Stimulated activated CD4-positive, alpha-beta T cell treated with anti-CD3 and anti-CD28 coated beads, Interleukin-12 subunit alpha, Interleukin-12 subunit beta, amount 100 ng/mL, for 4 hours (primary cell): ENCODE measurements at regions not wholly inside any gene's neighbourhood (a gene's known extent, or its start where the extent isn't known, plus 50 kb on each side); places are given as distances from the start of the nearest gene placed in this dataset.
"Not testable (repeated sequence)": the region's sequence is repeated elsewhere in the genome, so short reads cannot be mapped to it uniquely, and the experiment has no call there.

Source experiments
- DNase-seq: peaks from one replicate; pipeline ENCODE4 v3.0.0-alpha.2; 2020

GRCh38 chr17:64800987-64801386 lies 118.3 kb downstream of the LRRC37A3 start:
- not testable (repeated sequence) for DNase-seq

GRCh38 chr17:64800361-64800895 lies 118.8 kb downstream of the LRRC37A3 start:
- not testable (repeated sequence) for DNase-seq

GRCh38 chr17:64799543-64800188 lies 119.6 kb downstream of the LRRC37A3 start:
- DNase-seq: not testable (repeated sequence)

GRCh38 chr17:64798961-64799360 lies 120.3 kb downstream of the LRRC37A3 start:
- not testable (repeated sequence) for DNase-seq

- DNase-seq: not testable (repeated sequence)
Measured at GRCh38 chr17:64798489-64798790, 120.8 kb downstream of the LRRC37A3 start.

GRCh38 chr17:64797746-64798488 lies 121.4 kb downstream of the LRRC37A3 start:
- DNase-seq: not testable (repeated sequence)

GRCh38 chr17:64795342-64795741 lies 123.9 kb downstream of the LRRC37A3 start:
- DNase-seq: not testable (repeated sequence)

- DNase-seq: not testable (repeated sequence)
Measured at GRCh38 chr17:64794548-64795274, 124.6 kb downstream of the LRRC37A3 start.

GRCh38 chr17:64794113-64794512 lies 125.2 kb downstream of the LRRC37A3 start:
- DNase-seq: not testable (repeated sequence)

- DNase-seq: not testable (repeated sequence)
Measured at GRCh38 chr17:64792793-64793575, 126.3 kb downstream of the LRRC37A3 start.

GRCh38 chr17:64792276-64792675 lies 127.0 kb downstream of the LRRC37A3 start:
- DNase-seq: not testable (repeated sequence)

- not testable (repeated sequence) for DNase-seq
Measured at GRCh38 chr17:64791691-64792090, 127.6 kb downstream of the LRRC37A3 start.

- not testable (repeated sequence) for DNase-seq
Measured at GRCh38 chr17:64791226-64791625, 128.1 kb downstream of the LRRC37A3 start.

- DNase-seq: not testable (repeated sequence)
Measured at GRCh38 chr17:64790690-64791089, 128.6 kb upstream of the SMURF2 start.

GRCh38 chr17:64790193-64790592 lies 128.1 kb upstream of the SMURF2 start:
- DNase-seq: not testable (repeated sequence)

GRCh38 chr17:64789061-64789445 lies 126.9 kb upstream of the SMURF2 start:
- not testable (repeated sequence) for DNase-seq

- no peak for DNase-seq
Measured at GRCh38 chr17:64788286-64789060, 126.4 kb upstream of the SMURF2 start.

GRCh38 chr17:64787921-64788271 lies 125.8 kb upstream of the SMURF2 start:
- no peak for DNase-seq

- no peak for DNase-seq
Measured at GRCh38 chr17:64787255-64787920, 125.3 kb upstream of the SMURF2 start.

GRCh38 chr17:64786337-64786736 lies 124.2 kb upstream of the SMURF2 start:
- no peak for DNase-seq

- no peak for DNase-seq
Measured at GRCh38 chr17:64785011-64785421, 122.9 kb upstream of the SMURF2 start.
